Mesothelial cell of epicardium (in vitro differentiated cells): ENCODE measurements at regions not wholly inside any gene's neighbourhood (a gene's known extent, or its start where the extent isn't known, plus 50 kb on each side); places are given as distances from the start of the nearest gene placed in this dataset.

ENCODE experiments used
- DNase-seq, 2 experiments: peaks; one replicate each; pipeline ENCODE4 v3.0.0; 2021; ENCODE audit warnings: low spot score in 2 of 2; ENCODE audit not compliant: unreplicated experiment in 2 of 2
- H3K27ac Mint-ChIP-seq: 2 replicates; pipeline ENCODE4 v1.8.0; 2021; ENCODE audit warnings: mixed read lengths
- H3K27me3 Mint-ChIP-seq: 2 replicates; pipeline ENCODE4 v1.8.0; 2021; ENCODE audit warnings: low read depth, mixed read lengths
- H3K36me3 Mint-ChIP-seq: 2 replicates; pipeline ENCODE4 v1.8.0; 2021; ENCODE audit warnings: mixed read lengths
- H3K4me1 Mint-ChIP-seq: 2 replicates; pipeline ENCODE4 v1.8.0; 2021; ENCODE audit warnings: mixed read lengths
- H3K4me3 Mint-ChIP-seq: 2 replicates; pipeline ENCODE4 v1.8.0; 2021; ENCODE audit warnings: mild to moderate bottlenecking, moderate library complexity, mixed read lengths
- H3K9me3 Mint-ChIP-seq: 2 replicates; pipeline ENCODE4 v1.8.0; 2021; ENCODE audit warnings: mixed read lengths
- CTCF ChIP-seq: fragments of 200-600 bp; sonication (generic); IDR thresholded peaks from one replicate; pipeline ENCODE4 v1.5.0; 2021; ENCODE audit warnings: antibody characterized with exemption; ENCODE audit not compliant: unreplicated experiment

- Mint-ChIP-seq H3K9me3 (no peaks in the 10 kb centered on the region), H3K27me3 (no peaks in the 10 kb centered on the region), H3K27ac (no peak overlapping the region), H3K4me3 (no peak overlapping the region), H3K36me3 (no peaks in the 10 kb centered on the region), H3K4me1 (no peaks in the 10 kb centered on the region)
- no peak for TF ChIP-seq CTCF
- no peak for DNase-seq
Observed at GRCh38 chr13:67283637-67284036, 53.5 kb upstream of the PCDH9 start.

DNA sequence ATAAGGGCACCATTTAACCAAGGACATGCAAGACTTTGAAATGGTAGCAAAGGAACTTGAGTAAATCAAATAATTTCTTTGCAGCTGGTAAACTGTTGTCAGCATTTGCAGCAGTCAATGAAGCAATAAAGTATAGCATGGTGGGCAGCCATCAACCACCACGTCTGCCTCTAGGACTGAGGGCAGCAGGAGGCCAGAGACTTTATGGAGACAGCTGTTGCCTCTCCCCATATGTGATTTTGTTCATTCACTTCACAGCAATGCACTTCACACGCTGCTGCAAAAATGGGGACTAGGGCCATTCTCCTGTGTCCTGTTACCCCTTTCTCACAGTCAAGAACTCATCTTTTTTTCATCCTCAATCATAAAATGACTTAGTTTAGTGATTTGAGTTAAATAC is 51.3 kb upstream of the PCDH9 start:
- peaks cover 3% of the 10 kb centered on the region for H3K4me1 Mint-ChIP-seq
- H3K27me3 Mint-ChIP-seq, result no peaks in the 10 kb centered on the region
- TF ChIP-seq CTCF, result no peak
- no peaks in the 10 kb centered on the region for H3K36me3 Mint-ChIP-seq
- H3K27ac Mint-ChIP-seq, result no peak overlapping the region
- DNase-seq, result no peak
- no peak overlapping the region for H3K4me3 Mint-ChIP-seq
- H3K9me3 Mint-ChIP-seq, result peaks cover 12% of the 10 kb centered on the region
